GM10248 (cell line): ENCODE measurements at regions not wholly inside any gene's neighbourhood (a gene's known extent, or its start where the extent isn't known, plus 50 kb on each side); places are given as distances from the start of the nearest gene placed in this dataset.

ENCODE experiments used
- CTCF ChIA-PET: fragments of 300-600 bp; sonication (Branson Sonifier 250); formaldehyde crosslinking; extraction: SDS; loops from one replicate; lab custom pipeline; 2021; ENCODE audit warnings: antibody characterized with exemption; lab: Yijun Ruan, JAX
- POLR2A ChIA-PET: fragments of 350-650 bp; sonication (Branson Sonifier 250); formaldehyde crosslinking; extraction: SDS; loops from one replicate; lab custom pipeline; 2020; ENCODE audit warnings: antibody characterized with exemption; lab: Yijun Ruan, JAX
- DNase-seq: peaks from one replicate; pipeline ENCODE4 v3.0.0; 2012; ENCODE audit errors: extremely low spot score
- CTCF ChIP-seq: IDR thresholded peaks from 2 replicates; pipeline ENCODE4 v1.5.1; 2012; ENCODE audit warnings: mild to moderate bottlenecking, low read depth; ENCODE audit errors: extremely low read depth, missing control alignments, control extremely low read depth

DNA sequence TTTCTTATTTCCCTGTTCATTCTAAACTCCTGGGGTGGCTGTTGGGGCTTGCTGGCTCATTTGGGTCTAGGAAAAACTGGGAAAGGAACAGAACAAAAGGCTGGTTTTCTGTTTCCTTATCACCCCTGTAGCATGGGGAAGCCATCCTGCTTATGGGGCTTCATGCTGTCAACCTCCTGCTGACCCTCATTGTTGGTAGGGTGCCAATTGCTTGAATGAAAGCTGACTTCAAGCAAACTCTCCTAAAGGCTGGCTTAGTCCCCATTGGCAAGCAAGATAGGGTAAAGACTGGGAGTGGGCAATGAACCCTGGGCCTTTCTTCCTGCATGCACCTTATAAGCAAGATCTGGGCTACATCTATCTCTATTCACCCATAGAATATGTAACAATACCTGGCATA, 511.6 kb downstream of the DMAC1 start:
- POLR2A ChIA-PET, result no interaction called here

GRCh38 chr9:7287065-7287464, 512.5 kb downstream of the DMAC1 start:
- DNase-seq, result no peak
- ChIA-PET CTCF (interaction anchor here (1.0 kb wide), 1 partner anchor 234 kb away, joined by 3 read pairs; no protein-coding TSS in a partner anchor), POLR2A (no interaction called here)
- TF ChIP-seq CTCF, result no peak

More for the DNA sequence above, 511.6 kb downstream of the DMAC1 start:
- DNase-seq, result no peak
- CTCF ChIA-PET, result interaction anchor here (1.3 kb wide), 1 partner anchor 14 kb away, joined by 3 read pairs; no protein-coding TSS in a partner anchor
- no peak for TF ChIP-seq CTCF

DNA sequence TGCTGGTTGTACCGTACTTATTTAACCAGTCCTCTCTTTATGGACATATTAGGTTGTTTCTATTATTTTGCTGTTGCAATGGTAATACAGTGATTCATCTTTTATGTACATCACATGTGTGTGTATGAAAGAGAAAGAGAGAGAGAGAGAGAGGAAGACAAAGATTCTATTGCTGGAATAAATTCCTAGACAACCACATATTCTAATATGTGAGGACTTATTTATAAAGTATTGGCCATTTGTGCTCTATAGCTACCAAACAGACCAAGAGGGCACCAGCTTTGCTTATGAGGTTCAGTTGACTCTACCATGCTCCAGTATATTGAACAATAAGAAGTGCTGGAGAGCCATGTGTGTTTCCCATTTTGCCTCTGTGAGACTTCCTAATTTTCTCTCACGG, 513.5 kb downstream of the DMAC1 start:
- CTCF ChIA-PET, result no interaction called here
- no peak for TF ChIP-seq CTCF
- POLR2A ChIA-PET, result no interaction called here
- DNase-seq, result no peak

- no peak for TF ChIP-seq CTCF
- POLR2A ChIA-PET, result no interaction called here
- no peak for DNase-seq
- CTCF ChIA-PET, result interaction anchor here (1.3 to 3.2 kb wide), 2 partner anchors 12 to 13 kb away, joined by 4 to 10 read pairs; no protein-coding TSS in a partner anchor
Measured at GRCh38 chr9:7285199-7285598, 514.4 kb downstream of the DMAC1 start.

DNA sequence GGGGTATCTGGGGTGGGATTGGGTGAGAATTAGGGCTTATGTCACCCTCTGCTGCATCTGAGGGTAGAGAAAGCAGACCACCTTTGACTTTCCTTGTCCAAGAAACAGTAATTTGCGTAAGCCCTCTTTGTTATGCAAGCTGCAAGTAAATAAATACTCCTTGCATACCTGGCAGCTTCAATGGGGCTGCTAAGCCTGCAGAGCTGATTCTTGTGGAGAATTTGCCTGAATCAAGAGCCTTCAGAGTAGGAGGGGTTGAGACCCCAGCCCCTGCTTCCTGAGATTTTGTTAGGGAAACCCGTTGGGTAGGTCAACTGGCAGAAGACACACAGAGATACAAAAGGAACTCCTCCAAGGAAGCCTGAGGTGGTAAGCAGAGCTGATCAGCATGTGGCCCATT, 515.1 kb downstream of the DMAC1 start:
- no peak for DNase-seq
- ChIA-PET CTCF (interaction anchor here (1.3 to 3.2 kb wide), 2 partner anchors 11 to 13 kb away, joined by 4 to 10 read pairs; no protein-coding TSS in a partner anchor), POLR2A (no interaction called here)
- TF ChIP-seq CTCF, result no peak

- DNase-seq, result no peak
- TF ChIP-seq CTCF, result no peak
- ChIA-PET POLR2A (no interaction called here), CTCF (interaction anchor here (1.3 to 3.2 kb wide), 2 partner anchors 11 to 14 kb away, joined by 4 to 10 read pairs; no protein-coding TSS in a partner anchor)
Measured at GRCh38 chr9:7284117-7284516, 515.5 kb downstream of the DMAC1 start.
